ENCODE measurements at regions not wholly inside any gene's neighbourhood (a gene's known extent, or its start where the extent isn't known, plus 50 kb on each side); places are given as distances from the start of the nearest gene placed in this dataset.

- dilution Hi-C loops (cut with MboI; ENCODE audit: extremely low pct_ligation_motif_present, low sequenced_read_pairs): no loop called here
Observed at GRCh38 chr4:18894928-18895327, 873.4 kb upstream of the LCORL start.

GRCh38 chr4:18882468-18882867 is 860.9 kb upstream of the LCORL start:
- no peak for FAIRE-seq

More at GRCh38 chr4:18894928-18895327, 873.4 kb upstream of the LCORL start:
- POLR2A ChIA-PET: no interaction called here
- H3K4me2 ChIP-seq (ENCODE audit: insufficient read depth, low read length): no peak overlapping the region
- H2AFZ ChIP-seq (ENCODE audit: low read depth, low read length): no peak overlapping the region
- H3K9ac ChIP-seq (replicated peaks; ENCODE audit: extremely low read depth, insufficient read depth, low read length): no peak overlapping the region
- no peaks in the 10 kb centered on the region for H3K4me1 ChIP-seq (ENCODE audit: control insufficient read depth, extremely low read depth, insufficient read depth, low read length)
- H3K79me2 ChIP-seq (ENCODE audit: control insufficient read depth, insufficient read depth, low read length): no peaks in the 10 kb centered on the region
- no peak overlapping the region for H3K27ac ChIP-seq (ENCODE audit: insufficient read depth, low read depth, low read length)
- no peaks in the 10 kb centered on the region for H4K20me1 ChIP-seq (replicated peaks; ENCODE audit: control insufficient read depth, extremely low read depth, insufficient read depth, low read length)
- H3K9me1 ChIP-seq (replicated peaks; ENCODE audit: control insufficient read depth, extremely low read depth, insufficient read depth, low read length): no peaks in the 10 kb centered on the region
- DNase-seq (ENCODE audit: low read depth, low spot score): no peak
- no peaks in the 10 kb centered on the region for H3K9me3 ChIP-seq (replicated peaks; ENCODE audit: control insufficient read depth, insufficient read depth, low read length)
- no peak for FAIRE-seq
- BruUV-seq (replicated peaks): no TSS peak
- CTCF ChIA-PET: no interaction called here
- H3K27me3 ChIP-seq (ENCODE audit: control insufficient read depth in 2 of 2, insufficient read depth in 2 of 2, low read length in 2 of 2): no peaks in the 10 kb centered on the region
- intact Hi-C loops (cut with micrococcal nuclease): no loop called here
- no peak overlapping the region for H3K4me3 ChIP-seq (replicated peaks in 1 of 3; ENCODE audit: insufficient read depth in 1 of 3, low read depth in 1 of 3, low read length in 3 of 3)
- no peaks in the 10 kb centered on the region for H3K36me3 ChIP-seq (ENCODE audit: control insufficient read depth in 2 of 2, extremely low read depth in 1 of 2, insufficient read depth in 2 of 2, low read length in 2 of 2)
- no peak for TF ChIP-seq EZH2 (IDR thresholded peaks at IDR 0.05; ENCODE audit: borderline replicate concordance, low read depth, low read length, severe bottlenecking)
- TF ChIP-seq JUN (IDR thresholded peaks at IDR 0.05; ENCODE audit: borderline replicate concordance, insufficient read depth, insufficient read length, low read depth): no peak
- no peak for TF ChIP-seq FOS (IDR thresholded peaks at IDR 0.05; ENCODE audit: borderline replicate concordance, insufficient read depth, low read length)

More at GRCh38 chr4:18882468-18882867, 860.9 kb upstream of the LCORL start:
- no peaks in the 10 kb centered on the region for H4K20me1 ChIP-seq (replicated peaks; ENCODE audit: control insufficient read depth, extremely low read depth, insufficient read depth, low read length)
- no peak overlapping the region for H3K27ac ChIP-seq (ENCODE audit: insufficient read depth, low read depth, low read length)
- no TSS peak for BruUV-seq (replicated peaks)
- H3K9ac ChIP-seq (replicated peaks; ENCODE audit: extremely low read depth, insufficient read depth, low read length): no peak overlapping the region
- intact Hi-C loops (cut with micrococcal nuclease): no loop called here
- H3K4me3 ChIP-seq (replicated peaks in 1 of 3; ENCODE audit: insufficient read depth in 1 of 3, low read depth in 1 of 3, low read length in 3 of 3): no peak overlapping the region
- no peak overlapping the region for H2AFZ ChIP-seq (ENCODE audit: low read depth, low read length)
- no peak overlapping the region for H3K4me2 ChIP-seq (ENCODE audit: insufficient read depth, low read length)
- no peaks in the 10 kb centered on the region for H3K27me3 ChIP-seq (ENCODE audit: control insufficient read depth in 2 of 2, insufficient read depth in 2 of 2, low read length in 2 of 2)
- TF ChIP-seq MYC (IDR thresholded peaks at IDR 0.05; ENCODE audit: low read depth, low read length) (no peak), MAX (IDR thresholded peaks at IDR 0.05; ENCODE audit: insufficient read depth, insufficient read length) (no peak), FOS (IDR thresholded peaks at IDR 0.05; ENCODE audit: borderline replicate concordance, insufficient read depth, low read length) (no peak), POLR2A (IDR thresholded peaks at IDR 0.05; ENCODE audit: low read depth, low read length) (no peak), CTCF (IDR thresholded peaks at IDR 0.05; ENCODE audit: extremely low read depth in 1 of 2, insufficient read depth in 1 of 2, low read depth in 1 of 2, low read length in 2 of 2) (no peak), JUN (IDR thresholded peaks at IDR 0.05; ENCODE audit: borderline replicate concordance, insufficient read depth, insufficient read length, low read depth) (no peak), EZH2 (IDR thresholded peaks at IDR 0.05; ENCODE audit: borderline replicate concordance, low read depth, low read length, severe bottlenecking) (no peak), POLR2AphosphoS5 (IDR thresholded peaks at IDR 0.05; ENCODE audit: insufficient read depth, low read depth, low read length) (no peak), GATA2 (IDR thresholded peaks at IDR 0.05; ENCODE audit: insufficient read depth, insufficient read length, low read depth, low read length) (no peak)
- dilution Hi-C loops (cut with MboI; ENCODE audit: extremely low pct_ligation_motif_present, low sequenced_read_pairs): no loop called here
- H3K79me2 ChIP-seq (ENCODE audit: control insufficient read depth, insufficient read depth, low read length): no peaks in the 10 kb centered on the region
- CTCF ChIA-PET: no interaction called here
- peak; percentile 2 for DNase-seq (ENCODE audit: low read depth, low spot score)
- H3K9me3 ChIP-seq (replicated peaks; ENCODE audit: control insufficient read depth, insufficient read depth, low read length): no peaks in the 10 kb centered on the region
- no peaks in the 10 kb centered on the region for H3K4me1 ChIP-seq (ENCODE audit: control insufficient read depth, extremely low read depth, insufficient read depth, low read length)
- H3K9me1 ChIP-seq (replicated peaks; ENCODE audit: control insufficient read depth, extremely low read depth, insufficient read depth, low read length): no peaks in the 10 kb centered on the region
- H3K36me3 ChIP-seq (ENCODE audit: control insufficient read depth in 2 of 2, extremely low read depth in 1 of 2, insufficient read depth in 2 of 2, low read length in 2 of 2): no peaks in the 10 kb centered on the region
- POLR2A ChIA-PET: interaction anchor here (0.6 kb wide), 1 partner anchor 349 kb away, joined by 3 read pairs; no protein-coding TSS in a partner anchor

Measured in endothelial cell of umbilical vein (primary cell).